Ureter (tissue), 1 donor: ENCODE measurements at regions not wholly inside any gene's neighbourhood (a gene's known extent, or its start where the extent isn't known, plus 50 kb on each side); places are given as distances from the start of the nearest gene placed in this dataset.
A peak's percentile ranks its signal among the peaks of the same experiment; 100 is the strongest.
"Not testable (repeated sequence)": the region's sequence is repeated elsewhere in the genome, so short reads cannot be mapped to it uniquely, and the experiment has no call there.

ENCODE experiments used
- DNase-seq: peaks from one replicate; pipeline ENCODE4 v3.0.0-alpha.2; 2020; ENCODE audit warnings: low spot score
- donor health status: DM: yes; HTN: yes; CAD: no.

DNA sequence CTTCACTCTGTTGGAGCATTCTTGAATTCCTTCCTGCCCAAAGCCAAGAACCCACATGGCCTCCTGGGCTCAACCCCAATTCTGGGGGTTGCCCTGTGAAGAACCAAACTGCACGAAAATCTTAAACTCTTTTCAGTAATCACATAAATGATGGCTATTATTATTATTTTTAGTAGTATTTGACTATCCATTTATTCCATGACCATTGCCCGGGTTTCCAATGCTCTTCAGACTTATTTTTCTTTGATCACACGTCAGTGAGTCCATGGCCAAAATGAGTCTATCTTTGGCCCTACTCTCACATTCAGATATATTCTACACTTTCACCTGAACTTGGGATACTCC is 185.9 kb downstream of the AVL9 start:
- DNase-seq, result no peak

GRCh38 chr7:32680259-32681173 is 185.2 kb downstream of the AVL9 start:
- DNase-seq, result peak; percentile 83

DNA sequence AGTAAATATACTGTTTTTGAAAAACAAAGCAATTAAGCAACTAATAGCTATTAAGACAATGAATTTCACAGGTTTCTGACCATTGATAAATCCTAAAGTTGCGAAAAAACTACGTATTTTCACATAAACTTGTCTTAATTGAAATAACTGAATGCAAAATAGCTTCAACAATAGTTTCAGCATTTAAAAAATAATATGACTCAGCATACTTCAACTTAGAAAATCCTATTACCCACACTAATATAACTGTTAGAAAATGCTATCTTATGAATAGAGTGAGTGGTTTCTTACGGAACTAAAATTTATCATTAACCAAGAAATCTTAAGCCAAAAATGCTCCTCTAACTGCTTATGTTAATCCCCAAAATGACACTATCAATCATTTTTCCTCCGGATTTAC is 183.9 kb downstream of the AVL9 start:
- DNase-seq, result no peak

GRCh38 chr7:32677593-32677992 is 182.3 kb downstream of the AVL9 start:
- DNase-seq, result no peak

DNA sequence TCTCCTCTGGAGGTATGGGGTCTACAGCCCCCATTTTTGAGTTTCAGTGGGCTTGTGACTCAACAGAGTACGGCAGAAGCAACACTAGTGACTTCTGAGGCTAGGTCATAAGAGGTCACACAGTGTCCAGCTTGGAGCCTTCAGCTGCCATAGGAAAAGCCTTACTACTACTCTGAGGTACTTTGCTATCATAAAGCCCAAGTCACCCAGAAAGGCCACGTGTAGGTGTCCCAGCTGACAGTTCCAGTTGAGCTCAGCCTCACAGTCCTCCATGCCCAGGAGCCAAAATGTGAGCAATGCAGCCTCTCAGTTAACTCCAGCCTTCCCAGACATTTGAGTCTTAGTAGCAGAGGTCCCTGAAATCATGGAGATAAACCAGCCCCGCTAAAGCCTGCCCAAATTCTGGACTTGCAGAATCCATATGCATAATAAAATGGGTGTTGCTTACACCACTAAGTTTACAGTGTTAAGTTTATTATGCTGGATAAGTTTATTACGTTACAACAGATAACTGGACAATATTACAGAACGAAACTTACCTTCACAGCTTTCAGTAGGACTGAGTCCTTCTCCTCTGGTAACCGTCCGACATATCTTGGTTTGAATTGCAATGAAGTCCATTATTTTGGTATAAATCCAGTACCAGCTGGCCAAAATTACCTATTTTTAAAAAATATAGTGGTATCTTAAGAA is 181.1 kb downstream of the AVL9 start:
- no peak for DNase-seq

DNA sequence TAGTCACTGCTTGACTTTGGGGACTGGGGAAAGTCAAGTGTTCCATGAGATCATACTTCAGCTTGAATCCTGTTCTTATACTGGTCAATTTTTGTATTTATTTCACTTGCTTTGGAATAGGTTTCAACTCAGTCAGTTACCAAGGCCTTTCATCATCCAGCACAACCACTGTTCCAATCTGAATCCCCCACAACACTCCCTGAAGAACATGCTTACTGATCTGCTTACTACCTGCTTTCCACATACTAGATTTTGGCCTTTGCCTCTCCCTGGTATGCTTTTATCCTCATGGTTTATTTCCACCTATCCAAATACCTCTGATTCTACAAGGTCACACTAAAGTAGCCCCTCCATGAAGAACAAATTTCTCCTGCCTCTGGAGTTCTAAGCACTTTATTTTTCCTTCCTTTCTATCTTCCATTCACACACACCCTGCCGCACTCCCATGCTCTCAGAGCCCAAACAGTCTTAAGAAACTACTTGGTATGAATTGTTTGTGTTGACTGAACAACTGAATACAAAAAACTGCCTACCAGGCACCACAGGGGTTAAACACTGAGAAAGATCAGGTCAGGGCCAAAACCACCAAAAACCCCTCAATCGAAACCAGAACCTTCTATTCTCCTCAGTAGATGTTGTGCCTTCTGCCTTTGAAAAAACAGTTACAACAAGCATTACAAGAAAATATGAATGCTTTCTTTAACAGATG is 178.1 kb downstream of the AVL9 start:
- no peak for DNase-seq

- DNase-seq, result no peak
Observed at GRCh38 chr7:32670110-32671025, 175.1 kb downstream of the AVL9 start.

DNA sequence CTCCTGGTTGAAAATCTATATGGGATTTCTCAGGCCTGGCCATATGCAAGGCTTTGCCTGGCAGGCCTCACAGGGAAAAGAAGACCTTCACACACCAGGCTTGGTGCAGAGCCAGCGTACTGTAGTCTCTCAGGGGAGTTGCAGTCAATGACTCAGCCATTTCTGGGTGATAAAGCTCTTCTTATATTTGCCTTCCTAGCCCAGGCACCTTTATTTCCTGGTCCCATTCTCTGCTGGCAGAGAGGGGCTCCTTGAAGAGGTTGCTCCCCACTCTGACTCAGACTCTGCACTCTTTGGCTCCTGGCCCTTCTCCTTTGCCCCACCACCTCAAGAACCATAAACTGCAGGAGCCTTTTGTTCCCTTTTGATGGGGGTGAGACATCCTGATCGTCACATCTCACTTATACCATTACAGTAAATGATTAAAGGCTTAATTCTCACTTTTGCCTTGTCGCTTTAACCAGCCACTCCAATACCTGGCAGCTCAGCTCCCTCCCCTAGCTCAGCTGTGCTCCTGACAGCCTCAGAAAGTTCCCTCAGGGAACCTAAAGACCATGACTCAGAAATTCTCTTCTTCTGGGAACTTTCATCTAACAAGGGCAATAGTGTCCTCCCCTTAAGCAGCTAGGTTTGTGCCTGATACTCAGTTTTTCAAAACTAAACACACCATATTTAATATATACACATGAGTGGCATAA is 174.0 kb downstream of the AVL9 start:
- peak; percentile 60 for DNase-seq

DNA sequence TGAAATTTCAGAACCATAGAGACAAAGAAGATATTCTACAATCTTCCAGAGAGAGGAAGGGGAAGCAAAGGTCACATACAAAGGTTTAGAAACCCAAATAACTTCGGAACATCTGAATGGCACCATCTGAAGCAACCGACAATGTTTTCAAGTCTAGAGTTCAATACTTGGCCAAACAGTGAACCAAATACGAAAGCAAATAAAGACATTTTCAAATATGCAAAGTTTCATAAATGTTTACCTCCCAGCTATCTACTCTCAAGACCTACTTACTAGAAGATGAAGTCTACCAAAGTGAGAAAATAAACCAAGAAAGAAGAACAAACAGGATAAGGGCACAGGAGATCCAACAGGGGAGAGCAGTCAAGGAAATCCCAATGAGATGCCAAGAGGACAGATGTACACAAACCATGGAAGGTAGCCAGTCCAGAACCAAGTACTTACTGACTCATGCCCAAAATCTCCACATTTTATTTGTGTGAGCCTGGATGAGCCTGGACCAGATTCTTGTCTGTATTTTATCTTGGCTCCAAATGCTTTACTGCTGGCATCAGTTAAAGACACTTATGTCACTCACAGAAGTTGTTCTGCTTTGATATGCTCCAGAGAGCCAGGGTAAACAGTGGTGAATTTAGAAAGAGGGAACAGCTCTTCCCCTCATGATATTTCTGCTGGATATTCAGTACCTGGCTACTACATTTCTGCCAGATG is 173.3 kb downstream of the AVL9 start:
- DNase-seq, result not testable (repeated sequence)

DNA sequence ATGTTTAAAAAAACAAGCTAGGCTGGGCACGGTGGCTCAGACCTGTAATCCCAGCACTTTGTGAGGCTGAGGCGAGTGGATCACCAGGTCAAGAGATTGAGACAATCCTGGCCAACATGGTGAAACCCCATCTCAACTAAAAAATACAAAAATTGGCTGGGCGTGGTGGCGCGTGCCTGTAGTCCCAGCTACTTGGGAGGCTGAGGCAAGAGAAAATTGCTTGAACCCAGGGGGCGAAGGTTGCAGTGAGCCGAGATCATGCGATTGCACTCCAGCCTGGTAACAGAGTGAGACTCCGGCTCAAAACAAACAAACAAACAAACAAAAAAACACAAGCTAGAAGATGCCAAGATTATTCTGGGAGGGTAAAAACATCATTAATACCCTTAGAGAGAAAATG is 172.3 kb downstream of the AVL9 start:
- DNase-seq, result not testable (repeated sequence)

- DNase-seq, result not testable (repeated sequence)
Observed at GRCh38 chr7:32663805-32664211, 168.5 kb downstream of the AVL9 start.

DNA sequence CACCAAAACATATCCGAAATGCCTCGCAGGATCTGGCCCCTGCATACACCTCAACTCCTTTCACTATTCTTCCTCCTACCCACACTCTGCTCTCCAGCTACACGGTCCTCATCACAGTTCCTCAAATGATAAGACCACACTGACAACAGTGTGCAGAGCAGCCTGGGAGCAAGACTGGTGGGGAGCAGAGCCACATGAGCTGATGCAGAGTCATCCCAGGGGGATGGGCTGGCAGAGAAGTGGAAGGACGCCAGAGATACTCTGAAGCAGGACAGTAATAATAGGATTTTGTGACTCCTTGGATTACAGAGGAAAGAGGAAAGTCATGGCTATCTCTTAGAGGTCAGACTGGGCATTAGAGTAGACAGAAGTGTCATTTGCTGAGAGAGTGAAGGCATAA is 167.2 kb downstream of the AVL9 start:
- not testable (repeated sequence) for DNase-seq

DNA sequence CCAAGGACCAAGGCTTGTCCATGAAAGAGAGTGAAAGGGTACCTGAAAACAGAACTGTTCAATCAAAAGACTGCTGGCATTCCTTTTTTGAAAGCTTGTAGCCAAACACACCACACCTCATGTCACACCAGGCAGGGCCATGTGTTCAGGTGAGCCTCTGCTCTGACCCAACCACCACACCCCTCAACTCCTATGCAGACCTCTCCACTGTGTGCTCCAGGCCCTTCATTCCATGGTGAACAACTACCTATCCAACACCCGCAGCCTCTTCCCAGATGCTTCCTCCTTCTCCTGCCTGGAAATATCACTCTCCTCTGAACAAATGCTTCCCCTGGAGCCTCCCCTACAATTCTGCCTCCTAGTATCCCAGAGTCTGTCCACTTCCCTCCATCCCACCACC is 166.6 kb downstream of the AVL9 start:
- DNase-seq, result no peak

- no peak for DNase-seq
Observed at GRCh38 chr7:32661501-32661900, 166.2 kb downstream of the AVL9 start.

DNA sequence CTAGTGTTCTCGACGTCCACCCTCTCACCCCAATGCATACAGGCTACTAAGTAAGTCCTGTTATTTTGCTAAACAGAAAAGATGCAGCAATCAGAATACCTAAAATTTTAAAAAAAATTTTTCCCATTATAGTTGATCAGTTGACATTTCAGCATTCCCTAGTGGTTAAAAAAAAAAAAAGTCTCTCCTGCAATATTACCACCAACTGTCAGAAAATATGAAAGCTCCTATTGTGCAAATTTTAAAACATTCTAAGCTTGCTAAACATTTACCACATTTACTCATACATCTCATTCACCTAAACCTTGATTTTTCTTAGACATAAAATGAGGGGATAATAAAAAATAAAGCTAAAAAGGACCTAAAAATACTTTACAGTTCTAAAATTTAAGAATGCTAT is 165.6 kb downstream of the AVL9 start:
- no peak for DNase-seq

GRCh38 chr7:32659853-32660252 is 164.6 kb downstream of the AVL9 start:
- no peak for DNase-seq

DNA sequence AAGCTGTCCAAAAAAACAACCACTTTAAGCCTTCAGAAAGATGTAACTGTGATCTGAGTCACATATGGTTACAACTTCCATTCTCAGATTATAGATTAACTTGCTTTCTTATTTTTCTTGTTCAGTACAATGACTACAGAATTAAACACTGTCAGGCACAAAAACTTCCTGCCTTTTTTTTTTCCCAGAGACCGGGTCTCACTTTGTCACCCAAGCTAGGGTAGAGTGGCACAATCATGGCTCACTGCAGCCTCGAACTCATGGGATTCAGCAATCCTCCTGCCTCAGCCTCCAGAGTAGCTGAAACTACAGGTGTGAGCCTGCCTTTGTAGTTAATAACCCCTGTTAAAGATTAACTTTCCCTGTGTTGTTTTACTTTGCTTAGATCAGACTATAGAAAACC is 163.2 kb downstream of the AVL9 start:
- DNase-seq, result no peak

DNA sequence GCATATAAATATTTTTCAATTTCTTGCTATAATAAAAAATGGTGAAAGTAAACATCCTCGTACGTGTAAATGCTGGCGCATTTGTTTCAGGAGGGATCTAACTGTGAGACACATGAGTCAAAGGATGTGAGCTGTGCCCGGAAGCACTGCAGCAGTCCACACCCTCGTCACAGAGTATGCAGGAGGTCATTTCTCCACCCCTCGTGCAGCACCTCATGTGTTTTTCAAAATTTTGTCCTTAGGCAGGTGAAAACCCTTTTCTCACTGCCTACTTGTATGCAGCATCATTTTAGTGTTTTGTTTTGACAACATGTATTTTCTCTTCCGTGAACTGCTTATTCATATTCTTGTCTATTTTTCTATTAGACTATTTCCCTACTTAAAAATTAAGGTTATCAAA is 162.7 kb downstream of the AVL9 start:
- DNase-seq, result peak; percentile 51

- not testable (repeated sequence) for DNase-seq
Observed at GRCh38 chr7:32654549-32654948, 159.3 kb downstream of the AVL9 start.

DNA sequence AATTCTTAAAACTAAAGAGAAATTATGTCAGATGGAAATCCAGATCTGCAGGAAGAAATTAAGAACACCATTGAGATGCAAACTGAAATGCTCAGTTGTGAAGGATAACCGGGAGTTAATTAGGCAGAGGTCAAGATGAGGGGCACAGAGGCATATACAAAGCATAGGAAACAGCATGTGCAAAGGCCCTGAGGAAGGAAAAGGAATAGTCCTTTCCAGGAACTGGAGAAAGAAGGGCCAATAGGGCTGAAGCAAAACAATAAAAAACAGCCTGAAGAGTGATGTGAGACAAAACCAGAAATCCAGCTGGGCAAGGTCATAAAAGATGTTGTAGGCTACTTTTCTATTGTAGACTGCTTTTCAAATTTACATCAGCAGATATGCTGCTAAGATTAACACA is 155.1 kb downstream of the AVL9 start:
- DNase-seq, result not testable (repeated sequence)
